ENCODE measurements at regions not wholly inside any gene's neighbourhood (a gene's known extent, or its start where the extent isn't known, plus 50 kb on each side); places are given as distances from the start of the nearest gene placed in this dataset.
"Not testable (repeated sequence)": the region's sequence is repeated elsewhere in the genome, so short reads cannot be mapped to it uniquely, and the experiment has no call there.

GRCh38 chr9:90074316-90074962 is 469.6 kb downstream of the GADD45G start:
- TF ChIP-seq POLR2AphosphoS5 (IDR thresholded peaks at IDR 0.05), result no peak
- TF ChIP-seq POLR2A (IDR thresholded peaks at IDR 0.05), result no peak
- TF ChIP-seq, protein P1, sequence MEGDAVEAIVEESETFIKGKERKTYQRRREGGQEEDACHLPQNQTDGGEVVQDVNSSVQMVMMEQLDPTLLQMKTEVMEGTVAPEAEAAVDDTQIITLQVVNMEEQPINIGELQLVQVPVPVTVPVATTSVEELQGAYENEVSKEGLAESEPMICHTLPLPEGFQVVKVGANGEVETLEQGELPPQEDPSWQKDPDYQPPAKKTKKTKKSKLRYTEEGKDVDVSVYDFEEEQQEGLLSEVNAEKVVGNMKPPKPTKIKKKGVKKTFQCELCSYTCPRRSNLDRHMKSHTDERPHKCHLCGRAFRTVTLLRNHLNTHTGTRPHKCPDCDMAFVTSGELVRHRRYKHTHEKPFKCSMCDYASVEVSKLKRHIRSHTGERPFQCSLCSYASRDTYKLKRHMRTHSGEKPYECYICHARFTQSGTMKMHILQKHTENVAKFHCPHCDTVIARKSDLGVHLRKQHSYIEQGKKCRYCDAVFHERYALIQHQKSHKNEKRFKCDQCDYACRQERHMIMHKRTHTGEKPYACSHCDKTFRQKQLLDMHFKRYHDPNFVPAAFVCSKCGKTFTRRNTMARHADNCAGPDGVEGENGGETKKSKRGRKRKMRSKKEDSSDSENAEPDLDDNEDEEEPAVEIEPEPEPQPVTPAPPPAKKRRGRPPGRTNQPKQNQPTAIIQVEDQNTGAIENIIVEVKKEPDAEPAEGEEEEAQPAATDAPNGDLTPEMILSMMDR (IDR thresholded peaks at IDR 0.05), result no peak
- WGBS, result 81% methylated on average over 6 of the region's 6 CpGs

GRCh38 chr9:90077598-90077997 is 472.8 kb downstream of the GADD45G start:
- H3K27me3 ChIP-seq (replicated peaks; ENCODE audit: insufficient read depth); H3K36me3 ChIP-seq; DNase-seq (ENCODE audit: low spot score); H3K9me3 ChIP-seq; H3K27ac ChIP-seq; intact Hi-C loops (cut with DNase I); H3K4me3 ChIP-seq; H3K4me1 ChIP-seq (replicated peaks): not testable (repeated sequence)
- 94% methylated on average over 3 of the region's 3 CpGs for WGBS

More at GRCh38 chr9:90074316-90074962, 469.6 kb downstream of the GADD45G start:
- Histone ChIP-seq H3K4me1 (replicated peaks) (no peaks in the 10 kb centered on the region), H3K36me3 (no peaks in the 10 kb centered on the region), H3K9me3 (no peaks in the 10 kb centered on the region), H3K27ac (no peak overlapping the region), H3K4me3 (no peak overlapping the region), H3K27me3 (replicated peaks; ENCODE audit: insufficient read depth) (no peaks in the 10 kb centered on the region)
- no peak for DNase-seq (ENCODE audit: low spot score)
- intact Hi-C loops (cut with DNase I), result no loop called here

- H3K9me3 ChIP-seq, result no peaks in the 10 kb centered on the region
- H3K27ac ChIP-seq, result no peak overlapping the region
- intact Hi-C loops (cut with DNase I), result no loop called here
- H3K4me1 ChIP-seq (replicated peaks), result no peaks in the 10 kb centered on the region
- H3K27me3 ChIP-seq (replicated peaks; ENCODE audit: insufficient read depth), result no peaks in the 10 kb centered on the region
- no peaks in the 10 kb centered on the region for H3K36me3 ChIP-seq
- no peak overlapping the region for H3K4me3 ChIP-seq
- WGBS, result 83% methylated on average over 4 of the region's 4 CpGs
- no peak for TF ChIP-seq POLR2AphosphoS5 (IDR thresholded peaks at IDR 0.05)
- TF ChIP-seq POLR2A (IDR thresholded peaks at IDR 0.05), result no peak
- TF ChIP-seq, protein P1 (IDR thresholded peaks at IDR 0.05), result no peak
- DNase-seq (ENCODE audit: low spot score), result no peak
Measured at GRCh38 chr9:90078988-90079421, 474.2 kb downstream of the GADD45G start.

GRCh38 chr9:90085633-90086032 is 480.8 kb downstream of the GADD45G start:
- Histone ChIP-seq H3K36me3 (no peaks in the 10 kb centered on the region), H3K4me1 (replicated peaks) (no peaks in the 10 kb centered on the region), H3K4me3 (no peak overlapping the region), H3K27ac (no peak overlapping the region), H3K27me3 (replicated peaks; ENCODE audit: insufficient read depth) (no peaks in the 10 kb centered on the region), H3K9me3 (no peaks in the 10 kb centered on the region)
- intact Hi-C loops (cut with DNase I), result no loop called here
- WGBS, result 75% methylated on average over 4 of the region's 4 CpGs
- DNase-seq (ENCODE audit: low spot score), result no peak
- TF ChIP-seq POLR2AphosphoS5 (IDR thresholded peaks at IDR 0.05), result no peak
- TF ChIP-seq, protein P1 (IDR thresholded peaks at IDR 0.05), result no peak
- no peak for TF ChIP-seq POLR2A (IDR thresholded peaks at IDR 0.05)

DNA sequence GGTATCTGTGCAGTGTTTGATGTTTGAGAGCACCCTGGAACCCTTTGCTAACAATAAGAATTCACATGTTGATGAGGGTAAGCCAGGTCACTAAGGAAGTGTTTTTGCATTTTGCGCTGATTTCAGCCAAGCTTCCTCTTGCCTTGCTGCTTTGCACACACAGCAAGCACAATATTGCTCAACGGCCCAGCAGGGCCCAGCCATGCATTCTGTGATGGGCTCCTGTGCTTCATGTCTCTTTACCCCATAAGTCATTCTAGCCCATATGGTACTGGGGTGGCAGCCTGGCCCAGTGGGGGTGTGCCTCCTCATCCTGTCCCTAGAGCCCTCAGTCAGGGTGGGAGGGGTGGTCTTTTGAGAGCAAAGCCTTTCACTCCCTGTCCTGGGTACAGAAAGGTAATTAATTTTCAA is 481.3 kb downstream of the GADD45G start:
- DNase-seq (ENCODE audit: low spot score), result no peak
- 75% methylated on average over 2 of the region's 2 CpGs for WGBS
- no peaks in the 10 kb centered on the region for H3K4me1 ChIP-seq (replicated peaks)
- H3K27me3 ChIP-seq (replicated peaks; ENCODE audit: insufficient read depth), result no peaks in the 10 kb centered on the region
- no peaks in the 10 kb centered on the region for H3K36me3 ChIP-seq
- intact Hi-C loops (cut with DNase I), result no loop called here
- TF ChIP-seq POLR2AphosphoS5 (IDR thresholded peaks at IDR 0.05), result no peak
- TF ChIP-seq, protein P1 (IDR thresholded peaks at IDR 0.05), result no peak
- H3K9me3 ChIP-seq, result no peaks in the 10 kb centered on the region
- H3K27ac ChIP-seq, result no peak overlapping the region
- H3K4me3 ChIP-seq, result no peak overlapping the region
